K562 (cell line): ENCODE measurements at regions not wholly inside any gene's neighbourhood (a gene's known extent, or its start where the extent isn't known, plus 50 kb on each side); places are given as distances from the start of the nearest gene placed in this dataset.

Source experiments
- ATAC-seq: fragments of 200-7000 bp; cut with Tn5 transposase; 3 replicates; pipeline ENCODE4 v1.9.1; 2020; ENCODE audit warnings: moderate library complexity
- BruUV-seq: library from RNA; stranded (reverse); fragments of 400-500 nt; replicated peaks from 2 replicates; lab custom pipeline; 2021; lab: Mats Ljungman, UMichigan
- CTCF ChIA-PET: fragments of 300-600 bp; formaldehyde crosslinking; extraction: SDS; loops from one replicate; lab custom pipeline; 2021; ENCODE audit warnings: low intra/inter-chr PET ratio; lab: Yijun Ruan, JAX
- POLR2A ChIA-PET: fragments of 300-600, 350-650 bp; sonication (Branson Sonifier 250); formaldehyde crosslinking; extraction: SDS; loops from one replicate; lab custom pipeline; 2021; ENCODE audit warnings: antibody characterized with exemption, inconsistent platforms; lab: Yijun Ruan, JAX
- DNase-seq, 4 experiments: peaks; one replicate each; pipeline versions ENCODE4 v3.0.0 to v3.0.0-alpha.2; 2011 to 2018; ENCODE audit warnings: low spot score in 3 of 4, mixed read lengths in 3 of 4; ENCODE audit errors: extremely low read depth in 1 of 4
- FAIRE-seq: peaks from 2 replicates; lab custom pipeline; 2011; peaks lifted over from hg19 to GRCh38; lab: Jason Lieb, UNC
- H2AFZ ChIP-seq: 2 replicates; pipeline ENCODE4 v1.6.0; 2011; ENCODE audit warnings: low read depth, low read length, control low read depth, inconsistent platforms
- H3K27ac ChIP-seq: fragments of 200-600 bp; 3 replicates; pipeline ENCODE4 v1.8.0; 2011; ENCODE audit warnings: low read depth, mild to moderate bottlenecking, control low read depth, inconsistent platforms, low read length, moderate library complexity, mixed read lengths; ENCODE audit errors: extremely low read depth
- H3K27me3 ChIP-seq, 2 experiments: fragments of 300-600 bp in 1 of 2; 2 replicates in 1 of 2; 3 replicates in 1 of 2; pipeline versions ENCODE4 v1.6.0 to v1.8.0; 2011; ENCODE audit warnings: inconsistent platforms in 2 of 2, low read length in 2 of 2, mild to moderate bottlenecking in 1 of 2, mixed read lengths in 1 of 2, moderate library complexity in 1 of 2; ENCODE audit not compliant: control insufficient read depth in 2 of 2, insufficient read depth in 2 of 2
- H3K36me3 ChIP-seq: fragments of 300-600 bp; 3 replicates; pipeline ENCODE4 v1.8.0; 2011; ENCODE audit warnings: mild to moderate bottlenecking, low read length, inconsistent platforms; ENCODE audit not compliant: control insufficient read depth, insufficient read depth
- H3K4me1 ChIP-seq, 2 experiments: fragments of 200-600 bp in 1 of 2; replicated peaks in 1 of 2; 2 replicates in 1 of 2; 3 replicates in 1 of 2; pipeline versions ENCODE4 v1.5.1 to v1.8.0; 2011; ENCODE audit warnings: inconsistent platforms in 2 of 2, low read length in 2 of 2, mild to moderate bottlenecking in 1 of 2, mixed read lengths in 1 of 2, moderate library complexity in 1 of 2; ENCODE audit not compliant: control insufficient read depth in 2 of 2, insufficient read depth in 2 of 2
- H3K4me2 ChIP-seq: 2 replicates; pipeline ENCODE4 v1.6.1; 2011; ENCODE audit warnings: low read length, control low read depth, inconsistent platforms, mixed read lengths; ENCODE audit not compliant: insufficient read depth
- H3K4me3 ChIP-seq: fragments of 200-600 bp; sonication (generic), shearing (Covaris generic); 2 replicates; pipeline ENCODE4 v1.5.1; 2016; ENCODE audit warnings: control low read depth, inconsistent platforms
- H3K79me2 ChIP-seq: fragments of 200-600 bp; 3 replicates; pipeline ENCODE4 v1.8.0; 2011; ENCODE audit warnings: low read length, inconsistent platforms; ENCODE audit not compliant: control insufficient read depth, insufficient read depth
- H3K9ac ChIP-seq, 2 experiments: 2 replicates each; pipeline versions ENCODE4 v1.6.0 to v1.6.1; 2011; ENCODE audit warnings: low read depth in 2 of 2, low read length in 2 of 2, control low read depth in 1 of 2, inconsistent platforms in 1 of 2, mild to moderate bottlenecking in 1 of 2, mixed read lengths in 1 of 2; ENCODE audit not compliant: insufficient read depth in 1 of 2
- H3K9me1 ChIP-seq: one replicate; pipeline ENCODE4 v1.6.0; 2011; ENCODE audit warnings: inconsistent platforms, mild to moderate bottlenecking, low read length, moderate library complexity; ENCODE audit not compliant: control insufficient read depth, insufficient read depth
- H3K9me3 ChIP-seq: replicated peaks from 2 replicates; pipeline ENCODE4 v1.5.1; 2011; ENCODE audit warnings: low read depth, low read length, inconsistent platforms; ENCODE audit not compliant: control insufficient read depth, insufficient read depth
- H4K20me1 ChIP-seq: replicated peaks from 2 replicates; pipeline ENCODE4 v1.6.1; 2011; ENCODE audit warnings: low read length, inconsistent platforms, mixed read lengths; ENCODE audit not compliant: control insufficient read depth, insufficient read depth
- GTF2B ChIP-seq: IDR thresholded peaks from 2 replicates; pipeline ENCODE4 v1.6.1; 2011; ENCODE audit not compliant: insufficient read length; ENCODE audit errors: extremely low read depth
- IRF2 ChIP-seq: sonication (generic); formaldehyde crosslinking; IDR thresholded peaks from 2 replicates; pipeline ENCODE4 v1.8.1; 2022; ENCODE audit warnings: mild to moderate bottlenecking, missing genetic modification reagents
- MITF ChIP-seq: IDR thresholded peaks from 2 replicates; pipeline ENCODE4 v1.6.1; 2014; ENCODE audit warnings: antibody characterized with exemption
- SREBF1 ChIP-seq: fragments of 150-350 bp; IDR thresholded peaks from 2 replicates; pipeline ENCODE4 v1.6.1; 2014; ENCODE audit warnings: antibody characterized with exemption, low read depth, low read length, borderline replicate concordance
- TAF9B ChIP-seq: fragments of 450-650 bp; IDR thresholded peaks from 2 replicates; pipeline ENCODE4 v1.6.1; 2018; ENCODE audit warnings: mild to moderate bottlenecking; ENCODE audit not compliant: partially characterized antibody
- in situ Hi-C: fragments of 300-500 bp; cut with MboI; formaldehyde crosslinking; loops from 4 replicates; pipeline ENCODE4 v1.15.0; 2018; ENCODE audit warnings: inconsistent platforms, mixed read lengths
- intact Hi-C: fragments of 100-400 bp; cut with micrococcal nuclease; formaldehyde crosslinking; loops from 2 replicates; pipeline ENCODE4 v1.14.2; 2022

DNA sequence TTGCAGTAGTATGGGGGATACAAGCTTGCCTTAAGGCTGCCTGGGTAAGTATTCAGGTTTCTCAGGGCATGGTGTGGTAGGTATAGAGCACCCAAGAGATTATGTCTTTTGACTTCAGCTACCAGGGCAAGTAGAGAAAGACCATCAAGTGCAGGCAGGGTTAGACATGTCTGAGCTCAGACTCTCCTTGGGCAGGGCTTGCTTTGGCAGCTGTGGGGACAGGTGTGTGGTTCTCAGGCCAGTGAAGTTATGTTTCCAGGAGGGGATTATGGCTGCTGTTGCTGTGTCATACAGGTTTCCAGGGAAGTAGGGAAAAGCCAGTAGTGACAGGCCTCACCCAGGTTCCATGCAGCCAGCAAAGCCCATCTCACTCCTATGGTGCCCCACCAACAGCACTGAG lies 1040.4 kb downstream of the FLRT2 start:
- Histone ChIP-seq H3K4me2 (no peak overlapping the region), H4K20me1 (no peaks in the 10 kb centered on the region), H3K79me2 (no peaks in the 10 kb centered on the region), H3K27ac (no peak overlapping the region), H3K9me1 (no peaks in the 10 kb centered on the region), H3K36me3 (no peaks in the 10 kb centered on the region), H3K27me3 (no peaks in the 10 kb centered on the region), H2AFZ (no peak overlapping the region), H3K4me1 (no peaks in the 10 kb centered on the region), H3K9me3 (no peaks in the 10 kb centered on the region), H3K4me3 (no peak overlapping the region), H3K9ac (no peak overlapping the region)
- ATAC-seq (no peak), DNase-seq (no peak), FAIRE-seq (no peak)
- TF ChIP-seq TAF9B, result no peak
- TF ChIP-seq SREBF1, result no peak
- no peak for TF ChIP-seq GTF2B
- no peak for TF ChIP-seq IRF2
- in situ Hi-C loops, result no loop called here
- no TSS peak for BruUV-seq
- intact Hi-C loops, result no loop called here
- ChIA-PET POLR2A (no interaction called here), CTCF (no interaction called here)

GRCh38 chr14:86543521-86543920 lies 1013.6 kb downstream of the FLRT2 start:
- ChIA-PET CTCF (no interaction called here), POLR2A (no interaction called here)
- DNase-seq (no peak), ATAC-seq (no peak), FAIRE-seq (no peak)
- Histone ChIP-seq H3K79me2 (no peaks in the 10 kb centered on the region), H3K27ac (no peak overlapping the region), H3K4me2 (no peak overlapping the region), H3K4me1 (no peaks in the 10 kb centered on the region), H3K9me3 (no peaks in the 10 kb centered on the region), H3K36me3 (no peaks in the 10 kb centered on the region), H2AFZ (no peak overlapping the region), H4K20me1 (no peaks in the 10 kb centered on the region), H3K9me1 (no peaks in the 10 kb centered on the region), H3K9ac (no peak overlapping the region), H3K27me3 (no peaks in the 10 kb centered on the region), H3K4me3 (no peak overlapping the region)
- TF ChIP-seq MITF, result no peak
- intact Hi-C loops (no loop called here), in situ Hi-C loops (no loop called here)
- no TSS peak for BruUV-seq
